C4-2B (cell line): ENCODE measurements at regions not wholly inside any gene's neighbourhood (a gene's known extent, or its start where the extent isn't known, plus 50 kb on each side); places are given as distances from the start of the nearest gene placed in this dataset.

Experiments used
- H3K27ac ChIP-seq: fragments of 450-650 bp; 2 replicates; pipeline ENCODE4 v1.5.1; 2017
- ZFX ChIP-seq: fragments of 450-650 bp; IDR thresholded peaks from 2 replicates; pipeline ENCODE4 v1.6.1; 2017
- TF ChIP-seq, protein P1 (sequence below): fragments of 450-650 bp; conservative IDR thresholded peaks from 2 replicates; pipeline ENCODE4 v1.5.1; 2017; ENCODE audit warnings: mild to moderate bottlenecking

DNA sequence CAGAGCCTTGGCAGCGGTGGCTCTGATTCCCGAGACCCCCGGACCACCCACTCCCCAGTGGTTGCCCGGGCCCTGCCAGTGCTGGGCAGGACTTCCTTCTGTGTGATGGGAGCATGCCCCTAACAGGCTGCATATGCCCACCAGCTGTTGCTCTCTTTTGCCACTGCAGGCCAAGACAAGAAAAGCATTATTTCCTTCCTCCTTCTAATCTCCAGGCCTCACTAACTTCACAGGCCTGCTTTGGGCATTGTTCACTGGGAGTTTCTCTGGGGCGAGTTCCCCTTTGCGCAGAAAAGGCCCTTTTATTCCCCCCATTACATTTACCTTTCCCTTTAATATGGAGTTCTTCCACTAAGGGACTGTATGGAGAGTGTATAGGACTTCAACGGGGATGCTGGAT, 249.1 kb upstream of the SIX2 start:
- no peak for TF ChIP-seq ZFX
- TF ChIP-seq, protein P1, sequence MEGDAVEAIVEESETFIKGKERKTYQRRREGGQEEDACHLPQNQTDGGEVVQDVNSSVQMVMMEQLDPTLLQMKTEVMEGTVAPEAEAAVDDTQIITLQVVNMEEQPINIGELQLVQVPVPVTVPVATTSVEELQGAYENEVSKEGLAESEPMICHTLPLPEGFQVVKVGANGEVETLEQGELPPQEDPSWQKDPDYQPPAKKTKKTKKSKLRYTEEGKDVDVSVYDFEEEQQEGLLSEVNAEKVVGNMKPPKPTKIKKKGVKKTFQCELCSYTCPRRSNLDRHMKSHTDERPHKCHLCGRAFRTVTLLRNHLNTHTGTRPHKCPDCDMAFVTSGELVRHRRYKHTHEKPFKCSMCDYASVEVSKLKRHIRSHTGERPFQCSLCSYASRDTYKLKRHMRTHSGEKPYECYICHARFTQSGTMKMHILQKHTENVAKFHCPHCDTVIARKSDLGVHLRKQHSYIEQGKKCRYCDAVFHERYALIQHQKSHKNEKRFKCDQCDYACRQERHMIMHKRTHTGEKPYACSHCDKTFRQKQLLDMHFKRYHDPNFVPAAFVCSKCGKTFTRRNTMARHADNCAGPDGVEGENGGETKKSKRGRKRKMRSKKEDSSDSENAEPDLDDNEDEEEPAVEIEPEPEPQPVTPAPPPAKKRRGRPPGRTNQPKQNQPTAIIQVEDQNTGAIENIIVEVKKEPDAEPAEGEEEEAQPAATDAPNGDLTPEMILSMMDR: no peak
- peak overlapping the region; percentile 68 for H3K27ac ChIP-seq

GRCh38 chr2:45257820-45258219, 248.6 kb upstream of the SIX2 start:
- H3K27ac ChIP-seq: peak overlapping the region; percentile 68
- no peak for TF ChIP-seq ZFX
- TF ChIP-seq, protein P1: no peak

DNA sequence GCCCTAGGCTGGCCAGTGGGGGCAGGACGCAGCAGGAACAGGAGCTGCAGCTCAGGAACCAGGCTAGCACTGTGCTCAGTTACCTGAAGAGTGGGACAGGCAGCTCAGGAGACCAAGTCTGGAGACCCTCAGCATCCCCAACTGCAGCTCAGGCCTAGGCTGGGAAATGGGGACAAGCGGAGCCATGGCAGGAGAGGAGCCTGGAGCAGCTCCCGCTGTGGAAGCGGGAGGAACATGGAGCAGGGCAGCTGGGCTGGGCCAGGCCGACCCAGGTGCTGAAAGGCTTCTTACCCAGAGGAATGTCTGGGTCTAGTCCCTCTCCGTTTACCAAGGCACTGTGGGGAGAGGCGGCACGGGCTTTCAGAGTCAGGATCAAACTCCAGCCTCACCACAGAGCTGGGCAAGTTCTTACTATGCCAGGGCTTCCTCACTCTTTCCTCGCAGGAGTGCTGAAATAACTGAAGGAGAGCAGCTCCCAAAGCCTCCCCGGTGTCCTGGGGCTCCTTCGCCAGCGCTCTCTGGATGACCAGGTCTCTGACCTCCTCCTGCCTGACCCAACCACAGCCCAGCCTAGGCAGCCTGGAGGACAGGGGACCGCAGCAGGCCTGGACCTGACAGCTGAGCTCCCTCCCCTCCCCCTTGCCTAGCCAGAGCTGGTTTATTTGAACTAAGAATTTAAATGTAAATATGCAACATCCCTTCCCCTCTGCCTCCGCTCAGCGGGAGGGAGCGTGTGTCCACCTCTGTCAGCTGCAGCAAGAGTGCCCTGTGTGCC, 247.8 kb upstream of the SIX2 start:
- TF ChIP-seq, protein P1: no peak
- TF ChIP-seq ZFX: no peak
- H3K27ac ChIP-seq: peak overlapping the region; percentile 68

DNA sequence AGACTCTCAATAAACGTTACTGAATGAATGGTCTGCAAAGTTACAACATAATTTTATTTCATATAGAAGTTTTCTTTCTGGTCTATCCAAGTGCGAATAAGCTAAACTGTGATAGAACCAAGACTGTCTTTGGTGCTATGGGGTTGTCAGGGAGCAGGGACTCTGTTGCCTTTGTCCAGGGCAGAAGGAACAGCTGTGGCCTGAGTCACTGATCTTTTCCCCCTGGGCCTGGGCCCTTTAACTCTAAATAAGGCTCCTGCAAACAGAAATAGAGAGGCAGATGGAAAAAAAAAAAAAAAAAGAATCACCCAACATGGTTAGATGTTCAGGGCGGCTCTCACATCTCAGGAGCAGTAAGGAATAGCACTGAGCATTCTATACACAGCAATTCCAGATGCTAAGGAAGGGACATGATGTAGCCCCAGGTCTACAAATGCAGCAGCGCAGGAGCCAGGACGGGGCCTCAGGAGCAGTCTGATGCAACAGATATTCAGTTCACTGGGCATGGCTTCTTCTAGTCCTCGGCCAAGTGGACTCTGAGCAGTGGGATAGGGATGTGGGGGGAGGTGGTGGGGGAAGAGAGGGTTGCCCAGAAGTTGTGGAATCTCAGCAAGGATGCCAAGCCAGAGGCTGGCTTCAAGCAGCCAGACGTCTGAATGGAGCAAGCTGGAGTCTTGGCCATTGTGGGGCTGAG, 247.1 kb upstream of the SIX2 start:
- TF ChIP-seq ZFX: no peak
- TF ChIP-seq, protein P1: no peak
- peak overlapping the region; percentile 68 for H3K27ac ChIP-seq

GRCh38 chr2:45255563-45255962, 246.3 kb upstream of the SIX2 start:
- TF ChIP-seq, protein P1: no peak
- no peak for TF ChIP-seq ZFX

DNA sequence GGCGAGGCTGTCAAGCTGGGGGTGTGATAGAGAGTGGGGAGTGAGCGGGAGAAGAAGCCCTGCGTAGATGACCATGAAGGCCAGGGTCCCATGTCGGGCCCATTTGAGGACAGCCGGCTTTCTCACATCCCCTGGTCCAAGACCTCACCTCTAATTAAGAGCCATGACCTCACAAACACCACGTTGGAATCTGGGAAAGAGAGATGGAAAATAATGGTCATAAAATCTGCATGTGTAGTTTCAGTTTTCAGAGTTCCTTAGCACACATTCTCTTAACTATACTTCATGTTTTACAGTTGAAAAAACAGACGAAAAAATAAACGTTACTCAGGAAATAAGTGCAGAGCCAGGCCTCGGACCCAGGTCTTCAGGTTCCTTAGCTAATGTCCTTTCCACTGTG, 244.8 kb upstream of the SIX2 start:
- no peak for TF ChIP-seq ZFX
- TF ChIP-seq, protein P1: no peak
- H3K27ac ChIP-seq: no peak overlapping the region

More at GRCh38 chr2:45255563-45255962, 246.3 kb upstream of the SIX2 start:
- no peak overlapping the region for H3K27ac ChIP-seq

DNA sequence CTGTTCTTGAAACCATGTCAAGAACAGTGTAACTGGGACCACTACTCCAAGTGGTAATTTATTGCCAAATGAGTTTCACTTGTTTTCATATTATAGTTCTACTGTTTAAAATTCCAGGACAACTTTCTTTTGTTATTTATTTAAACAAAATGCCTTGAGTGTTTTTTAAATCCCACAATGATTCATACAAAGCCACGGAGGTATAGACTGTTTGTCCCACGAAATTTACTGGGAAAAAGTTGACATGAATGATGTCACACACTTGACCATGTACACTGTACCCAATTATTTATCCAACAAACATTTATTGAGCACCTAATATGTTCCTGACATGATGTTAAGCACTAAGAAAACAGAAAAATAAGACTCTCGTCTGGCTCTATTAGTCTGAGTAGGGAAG, 243.9 kb upstream of the SIX2 start:
- TF ChIP-seq, protein P1: no peak
- TF ChIP-seq ZFX: no peak
- H3K27ac ChIP-seq: no peak overlapping the region
